ENCODE measurements at regions not wholly inside any gene's neighbourhood (a gene's known extent, or its start where the extent isn't known, plus 50 kb on each side); places are given as distances from the start of the nearest gene placed in this dataset.

- TF ChIP-seq, protein P1, sequence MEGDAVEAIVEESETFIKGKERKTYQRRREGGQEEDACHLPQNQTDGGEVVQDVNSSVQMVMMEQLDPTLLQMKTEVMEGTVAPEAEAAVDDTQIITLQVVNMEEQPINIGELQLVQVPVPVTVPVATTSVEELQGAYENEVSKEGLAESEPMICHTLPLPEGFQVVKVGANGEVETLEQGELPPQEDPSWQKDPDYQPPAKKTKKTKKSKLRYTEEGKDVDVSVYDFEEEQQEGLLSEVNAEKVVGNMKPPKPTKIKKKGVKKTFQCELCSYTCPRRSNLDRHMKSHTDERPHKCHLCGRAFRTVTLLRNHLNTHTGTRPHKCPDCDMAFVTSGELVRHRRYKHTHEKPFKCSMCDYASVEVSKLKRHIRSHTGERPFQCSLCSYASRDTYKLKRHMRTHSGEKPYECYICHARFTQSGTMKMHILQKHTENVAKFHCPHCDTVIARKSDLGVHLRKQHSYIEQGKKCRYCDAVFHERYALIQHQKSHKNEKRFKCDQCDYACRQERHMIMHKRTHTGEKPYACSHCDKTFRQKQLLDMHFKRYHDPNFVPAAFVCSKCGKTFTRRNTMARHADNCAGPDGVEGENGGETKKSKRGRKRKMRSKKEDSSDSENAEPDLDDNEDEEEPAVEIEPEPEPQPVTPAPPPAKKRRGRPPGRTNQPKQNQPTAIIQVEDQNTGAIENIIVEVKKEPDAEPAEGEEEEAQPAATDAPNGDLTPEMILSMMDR (IDR thresholded peaks at IDR 0.05; ENCODE audit: control insufficient read depth, insufficient read depth, low read depth, low read length, missing control alignments), result no peak
- DNase-seq (ENCODE audit: low read depth), result no peak
- no peak overlapping the region for H3K4me3 ChIP-seq (ENCODE audit: control insufficient read depth, low read depth, low read length)
Measured at GRCh38 chr7:85586091-85586490, 399.2 kb upstream of the SEMA3D start.

DNA sequence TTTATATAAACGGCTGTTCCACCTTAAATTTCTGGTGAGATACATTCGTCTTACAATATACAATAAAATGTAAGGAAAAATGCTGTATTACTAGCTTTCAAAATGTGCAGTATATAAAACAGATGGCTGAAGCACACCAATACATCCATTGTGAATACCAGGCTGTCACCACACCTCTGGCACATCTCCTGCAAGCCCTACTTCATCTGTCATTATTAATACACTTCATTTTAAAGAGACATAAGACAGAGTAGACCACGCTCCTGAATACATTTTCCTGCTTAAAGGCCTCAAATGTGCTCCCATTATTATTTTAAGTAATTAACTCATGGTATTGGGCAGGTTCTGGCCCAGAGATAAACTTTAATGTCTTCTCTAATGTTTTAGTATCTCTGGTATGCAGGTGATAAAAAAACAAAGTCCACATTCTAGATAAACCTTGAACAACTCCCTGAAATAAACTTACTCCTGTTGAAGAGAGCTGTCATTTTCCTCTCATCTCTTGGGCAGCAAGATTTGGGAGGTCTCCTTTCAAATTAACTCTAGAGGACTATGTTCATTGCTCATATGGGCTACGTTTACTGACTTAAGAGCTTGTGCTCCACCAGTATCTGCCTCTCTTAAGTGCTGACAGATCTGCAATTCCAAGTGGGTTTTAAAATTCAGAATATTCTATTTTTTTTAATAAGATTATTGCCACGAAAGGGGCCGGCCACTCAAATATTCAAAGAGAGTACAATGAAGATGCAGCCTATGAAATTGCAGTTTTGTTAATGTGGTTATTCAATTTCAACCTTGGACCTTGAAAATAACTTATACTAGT is 396.5 kb upstream of the SEMA3D start:
- no peak overlapping the region for H3K4me3 ChIP-seq (ENCODE audit: control insufficient read depth, low read depth, low read length)
- DNase-seq (ENCODE audit: low read depth), result no peak
- TF ChIP-seq, protein P1 (IDR thresholded peaks at IDR 0.05; ENCODE audit: control insufficient read depth, insufficient read depth, low read depth, low read length, missing control alignments), result no peak

DNA sequence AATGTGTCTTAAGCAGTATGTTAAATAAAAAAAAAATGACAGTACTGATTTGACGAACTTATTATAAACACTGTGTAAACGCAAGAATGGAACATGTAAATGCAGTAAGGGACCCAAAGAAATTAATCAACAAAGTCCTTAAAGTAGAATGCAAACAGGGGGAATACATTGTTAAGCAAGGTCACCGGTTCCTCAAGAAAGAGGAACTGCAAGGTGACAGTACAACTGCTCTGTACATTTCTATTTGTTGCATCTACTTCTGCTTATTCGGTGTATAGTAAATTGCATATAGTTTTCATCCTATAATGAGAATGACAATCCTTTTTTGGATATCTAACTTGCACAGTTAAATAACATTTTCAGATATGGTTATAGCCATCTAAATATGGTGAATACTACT is 387.0 kb upstream of the SEMA3D start:
- DNase-seq (ENCODE audit: low read depth), result no peak
- TF ChIP-seq, protein P1 (IDR thresholded peaks at IDR 0.05; ENCODE audit: control insufficient read depth, insufficient read depth, low read depth, low read length, missing control alignments), result no peak
- no peak overlapping the region for H3K4me3 ChIP-seq (ENCODE audit: control insufficient read depth, low read depth, low read length)

DNA sequence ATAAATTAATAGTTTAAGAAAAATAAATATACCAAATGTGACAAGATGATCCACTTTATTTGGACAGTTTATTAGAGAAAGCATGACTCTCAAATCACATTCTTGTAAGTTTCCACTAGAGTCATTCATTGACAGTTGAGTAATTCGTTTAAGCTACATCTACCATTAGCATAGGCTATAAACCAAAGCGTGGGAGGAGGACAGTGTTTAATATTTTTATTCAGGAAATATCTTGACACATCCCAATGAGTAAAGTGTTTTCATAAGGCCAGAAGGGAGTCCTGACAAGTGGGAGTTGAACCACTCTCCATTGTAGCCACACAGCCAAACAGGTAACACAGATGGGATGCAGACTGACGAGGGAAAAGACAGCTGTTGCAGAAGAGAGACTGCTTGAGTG is 386.5 kb upstream of the SEMA3D start:
- no peak overlapping the region for H3K4me3 ChIP-seq (ENCODE audit: control insufficient read depth, low read depth, low read length)
- TF ChIP-seq, protein P1 (IDR thresholded peaks at IDR 0.05; ENCODE audit: control insufficient read depth, insufficient read depth, low read depth, low read length, missing control alignments), result no peak
- DNase-seq (ENCODE audit: low read depth), result no peak

DNA sequence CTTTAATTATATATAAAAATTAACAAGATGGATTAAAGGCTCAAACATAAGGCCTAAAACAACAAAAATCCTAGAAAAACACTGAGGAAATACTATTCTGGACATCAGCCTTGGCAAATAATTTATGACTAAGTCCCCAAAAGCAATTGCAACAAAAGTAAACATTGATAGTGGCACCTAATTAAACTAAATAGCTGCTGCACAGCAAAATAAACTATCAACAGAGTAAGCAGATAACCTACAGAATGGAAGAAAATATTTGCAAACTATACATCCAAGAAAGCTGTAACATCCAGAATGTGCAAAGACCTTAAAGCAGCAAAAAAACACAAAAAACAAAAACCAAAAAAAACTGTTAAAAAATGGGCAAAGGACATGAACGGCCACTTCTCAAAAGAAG is 384.0 kb upstream of the SEMA3D start:
- no peak for DNase-seq (ENCODE audit: low read depth)
- TF ChIP-seq, protein P1 (IDR thresholded peaks at IDR 0.05; ENCODE audit: control insufficient read depth, insufficient read depth, low read depth, low read length, missing control alignments), result no peak
- H3K4me3 ChIP-seq (ENCODE audit: control insufficient read depth, low read depth, low read length), result no peak overlapping the region

- no peak overlapping the region for H3K4me3 ChIP-seq (ENCODE audit: control insufficient read depth, low read depth, low read length)
- no peak for DNase-seq (ENCODE audit: low read depth)
- TF ChIP-seq, protein P1 (IDR thresholded peaks at IDR 0.05; ENCODE audit: control insufficient read depth, insufficient read depth, low read depth, low read length, missing control alignments), result no peak
Measured at GRCh38 chr7:85567983-85568382, 381.1 kb upstream of the SEMA3D start.
